GM13976 (cell line): ENCODE measurements at regions not wholly inside any gene's neighbourhood (a gene's known extent, or its start where the extent isn't known, plus 50 kb on each side); places are given as distances from the start of the nearest gene placed in this dataset.

Experiments used
- DNase-seq: peaks from one replicate; pipeline ENCODE4 v3.0.0; 2012; ENCODE audit warnings: low spot score
- CTCF ChIP-seq: IDR thresholded peaks from 2 replicates; pipeline ENCODE4 v1.5.1; 2012; ENCODE audit warnings: borderline replicate concordance, mild to moderate bottlenecking; ENCODE audit not compliant: insufficient read depth; ENCODE audit errors: extremely low read depth, missing control alignments, control extremely low read depth
- in situ Hi-C: fragments of 300-500 bp; cut with MboI; formaldehyde crosslinking; loops from one replicate; pipeline ENCODE4 v1.12.0; 2022; ENCODE audit warnings: low sequenced_read_pairs, mixed read lengths, inconsistent platforms; ENCODE audit not compliant: unreplicated experiment

GRCh38 chr17:12282056-12282455, 261.4 kb downstream of the MAP2K4 start:
- DNase-seq = no peak
- no peak for TF ChIP-seq CTCF
- in situ Hi-C loops = no loop called here

- TF ChIP-seq CTCF = no peak
These were observed 267.3 kb downstream of the MAP2K4 start for GRCh38 chr17:12287953-12288352.

GRCh38 chr17:12290207-12290606, 269.5 kb downstream of the MAP2K4 start:
- no peak for DNase-seq
- in situ Hi-C loops = no loop called here
- TF ChIP-seq CTCF = no peak

More at GRCh38 chr17:12287953-12288352, 267.3 kb downstream of the MAP2K4 start:
- DNase-seq = no peak
- in situ Hi-C loops = no loop called here

- in situ Hi-C loops = no loop called here
- DNase-seq = no peak
- TF ChIP-seq CTCF = no peak
These were observed 275.5 kb downstream of the MAP2K4 start for GRCh38 chr17:12296209-12296625.

- no peak for TF ChIP-seq CTCF
- DNase-seq = no peak
- in situ Hi-C loops = no loop called here
These were observed 280.9 kb downstream of the MAP2K4 start for GRCh38 chr17:12301551-12301950.

GRCh38 chr17:12302711-12303110, 282.0 kb downstream of the MAP2K4 start:
- DNase-seq = no peak
- in situ Hi-C loops = no loop called here
- TF ChIP-seq CTCF = no peak

GRCh38 chr17:12310811-12311210, 290.1 kb downstream of the MAP2K4 start:
- no peak for TF ChIP-seq CTCF
- DNase-seq = no peak
- in situ Hi-C loops = no loop called here
